ENCODE measurements at regions not wholly inside any gene's neighbourhood (a gene's known extent, or its start where the extent isn't known, plus 50 kb on each side); places are given as distances from the start of the nearest gene placed in this dataset.

- H3K4me3 ChIP-seq (replicated peaks in 1 of 3; ENCODE audit: insufficient read depth in 1 of 3, low read depth in 1 of 3, low read length in 3 of 3), result no peak overlapping the region
- H3K9me3 ChIP-seq (replicated peaks; ENCODE audit: control insufficient read depth, insufficient read depth, low read length), result no peaks in the 10 kb centered on the region
- POLR2A ChIA-PET, result no interaction called here
- dilution Hi-C loops (cut with MboI; ENCODE audit: extremely low pct_ligation_motif_present, low sequenced_read_pairs), result no loop called here
- CTCF ChIA-PET, result interaction anchor here (0.6 to 1.8 kb wide), 6 partner anchors 9 to 122 kb away, joined by 3 to 5 read pairs (median 4); no protein-coding TSS in a partner anchor
- peaks cover 4% of the 10 kb centered on the region for H3K4me1 ChIP-seq (ENCODE audit: control insufficient read depth, extremely low read depth, insufficient read depth, low read length)
- H3K4me2 ChIP-seq (ENCODE audit: insufficient read depth, low read length), result no peak overlapping the region
- no peaks in the 10 kb centered on the region for H3K27me3 ChIP-seq (ENCODE audit: control insufficient read depth in 2 of 2, insufficient read depth in 2 of 2, low read length in 2 of 2)
- H3K9ac ChIP-seq (replicated peaks; ENCODE audit: extremely low read depth, insufficient read depth, low read length), result no peak overlapping the region
- FAIRE-seq (no peak), DNase-seq (ENCODE audit: low read depth, low spot score) (no peak)
- H2AFZ ChIP-seq (ENCODE audit: low read depth, low read length), result no peak overlapping the region
- H3K9me1 ChIP-seq (replicated peaks; ENCODE audit: control insufficient read depth, extremely low read depth, insufficient read depth, low read length), result no peaks in the 10 kb centered on the region
- no peaks in the 10 kb centered on the region for H4K20me1 ChIP-seq (replicated peaks; ENCODE audit: control insufficient read depth, extremely low read depth, insufficient read depth, low read length)
- TF ChIP-seq POLR2A (IDR thresholded peaks at IDR 0.05; ENCODE audit: low read depth, low read length) (no peak), FOS (IDR thresholded peaks at IDR 0.05; ENCODE audit: borderline replicate concordance, insufficient read depth, low read length) (no peak), EZH2 (IDR thresholded peaks at IDR 0.05; ENCODE audit: borderline replicate concordance, low read depth, low read length, severe bottlenecking) (no peak), POLR2AphosphoS5 (IDR thresholded peaks at IDR 0.05; ENCODE audit: insufficient read depth, low read depth, low read length) (no peak), GATA2 (IDR thresholded peaks at IDR 0.05; ENCODE audit: insufficient read depth, insufficient read length, low read depth, low read length) (no peak), MYC (IDR thresholded peaks at IDR 0.05; ENCODE audit: low read depth, low read length) (no peak), JUN (IDR thresholded peaks at IDR 0.05; ENCODE audit: borderline replicate concordance, insufficient read depth, insufficient read length, low read depth) (no peak), CTCF (IDR thresholded peaks at IDR 0.05; ENCODE audit: extremely low read depth in 1 of 2, insufficient read depth in 1 of 2, low read depth in 1 of 2, low read length in 2 of 2) (no peak)
- TF ChIP-seq, protein P1, sequence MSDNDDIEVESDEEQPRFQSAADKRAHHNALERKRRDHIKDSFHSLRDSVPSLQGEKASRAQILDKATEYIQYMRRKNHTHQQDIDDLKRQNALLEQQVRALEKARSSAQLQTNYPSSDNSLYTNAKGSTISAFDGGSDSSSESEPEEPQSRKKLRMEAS (IDR thresholded peaks at IDR 0.05; ENCODE audit: insufficient read depth, insufficient read length), result no peak
- peaks cover 0 to 2% of the 10 kb centered on the region in 2 experiments for H3K36me3 ChIP-seq (ENCODE audit: control insufficient read depth in 2 of 2, extremely low read depth in 1 of 2, insufficient read depth in 2 of 2, low read length in 2 of 2)
- H3K27ac ChIP-seq (ENCODE audit: insufficient read depth, low read depth, low read length), result no peak overlapping the region
- H3K79me2 ChIP-seq (ENCODE audit: control insufficient read depth, insufficient read depth, low read length), result no peaks in the 10 kb centered on the region
- BruUV-seq (replicated peaks), result no TSS peak
- intact Hi-C loops (cut with micrococcal nuclease), result no loop called here
These were observed 90.4 kb downstream of the MARCHF4 start for GRCh38 chr2:216281876-216282275.
